Activated effector memory CD4-positive, alpha-beta T cell treated with Interleukin-2 at 50 U/mL for 16 hours (primary cell): ENCODE measurements at regions not wholly inside any gene's neighbourhood (a gene's known extent, or its start where the extent isn't known, plus 50 kb on each side); places are given as distances from the start of the nearest gene placed in this dataset.

Source experiments
- DNase-seq: peaks from one replicate; pipeline ENCODE4 v3.0.0-alpha.2; 2020

- no peak for DNase-seq
Observed at GRCh38 chr4:128346054-128346716, 58.6 kb upstream of the PGRMC2 start.

- no peak for DNase-seq
Observed at GRCh38 chr4:128345650-128346049, 58.0 kb upstream of the PGRMC2 start.

GRCh38 chr4:128342762-128343161, 55.1 kb upstream of the PGRMC2 start:
- DNase-seq: no peak

GRCh38 chr4:128341634-128342033, 54.0 kb upstream of the PGRMC2 start:
- no peak for DNase-seq

- no peak for DNase-seq
Observed at GRCh38 chr4:128338634-128339355, 51.2 kb upstream of the PGRMC2 start.

GRCh38 chr4:128337863-128338262, 50.2 kb upstream of the PGRMC2 start:
- no peak for DNase-seq
